ENCODE measurements at regions not wholly inside any gene's neighbourhood (a gene's known extent, or its start where the extent isn't known, plus 50 kb on each side); places are given as distances from the start of the nearest gene placed in this dataset.
"Not testable (repeated sequence)": the region's sequence is repeated elsewhere in the genome, so short reads cannot be mapped to it uniquely, and the experiment has no call there.

DNA sequence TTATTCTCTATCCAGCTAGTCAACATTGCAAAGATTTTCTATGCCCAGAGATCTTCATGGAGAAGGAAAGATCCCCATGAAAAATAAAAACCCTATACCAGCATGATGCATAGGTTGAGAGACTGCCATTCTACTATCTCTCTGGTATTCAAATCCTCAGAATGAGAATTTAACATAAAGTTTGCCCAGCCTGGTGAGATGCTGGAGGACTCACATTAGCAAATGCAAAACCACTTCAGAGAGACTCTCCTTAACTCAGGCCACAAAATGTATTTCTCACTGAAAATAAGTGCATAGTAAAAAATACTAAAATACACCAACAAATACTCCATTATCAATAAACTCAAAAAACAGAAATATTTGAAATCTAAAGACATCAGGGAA, 430.0 kb upstream of the RUNX1 start:
- no peak for FAIRE-seq

DNA sequence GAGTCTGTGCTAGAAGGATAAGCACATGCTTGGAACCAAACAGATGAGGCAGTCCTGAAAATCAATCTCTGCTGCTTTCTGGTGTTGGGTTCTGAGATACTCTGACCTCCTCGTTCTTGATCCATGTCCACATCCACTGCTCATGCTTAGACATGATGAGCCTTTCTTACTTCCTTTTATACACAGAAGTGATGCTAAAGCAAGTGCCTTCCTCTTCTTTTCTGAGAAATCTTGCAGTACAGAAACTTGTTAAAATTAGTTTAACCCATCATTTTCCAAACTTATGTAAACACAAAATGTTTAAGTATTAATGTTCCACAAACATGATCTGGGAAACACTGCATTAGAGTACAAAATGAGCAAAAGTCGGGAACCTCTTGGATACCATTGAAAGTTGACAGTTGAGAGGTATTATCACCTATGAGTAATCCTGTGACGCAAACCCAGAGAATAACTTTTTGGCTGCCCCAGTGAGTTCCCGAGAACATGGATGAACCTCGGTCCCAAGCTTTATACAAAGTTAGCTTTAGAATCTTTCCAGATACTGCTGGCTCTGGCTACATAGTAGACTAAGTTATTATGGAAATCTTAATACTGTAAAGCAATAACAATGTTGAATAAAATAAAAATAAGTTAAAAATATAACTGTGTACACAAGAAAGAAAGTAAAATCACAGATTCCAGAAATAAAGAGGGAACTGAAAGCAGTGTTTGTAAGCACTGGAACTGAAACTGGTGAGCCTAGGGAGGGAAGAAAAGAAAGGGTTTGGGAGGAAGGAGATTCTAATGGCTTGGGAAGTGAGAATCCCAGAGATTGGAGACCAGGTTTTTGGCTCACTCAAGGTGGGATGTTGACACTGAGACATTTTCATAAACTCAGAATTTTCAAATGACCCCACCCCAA, 429.3 kb upstream of the RUNX1 start:
- no peak for FAIRE-seq

DNA sequence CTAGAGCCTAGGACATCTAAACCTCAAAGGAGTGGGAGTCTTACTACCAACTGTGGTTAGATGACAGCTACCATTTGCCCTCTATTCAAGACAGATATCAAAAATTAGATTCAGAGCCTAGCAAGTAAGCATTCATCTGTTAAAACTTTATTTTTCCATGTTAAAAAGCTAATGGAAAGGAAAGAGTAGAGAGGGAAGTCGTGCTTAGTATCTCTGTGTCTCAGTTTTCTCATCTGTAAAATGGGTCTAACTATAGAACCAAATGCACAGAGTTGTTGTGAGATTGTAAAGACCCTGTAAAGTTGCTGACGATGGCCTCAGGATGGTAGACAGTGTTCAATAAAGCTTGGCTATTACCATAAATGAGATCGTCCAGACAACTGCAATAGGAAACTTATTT, 428.5 kb upstream of the RUNX1 start:
- FAIRE-seq: no peak

DNA sequence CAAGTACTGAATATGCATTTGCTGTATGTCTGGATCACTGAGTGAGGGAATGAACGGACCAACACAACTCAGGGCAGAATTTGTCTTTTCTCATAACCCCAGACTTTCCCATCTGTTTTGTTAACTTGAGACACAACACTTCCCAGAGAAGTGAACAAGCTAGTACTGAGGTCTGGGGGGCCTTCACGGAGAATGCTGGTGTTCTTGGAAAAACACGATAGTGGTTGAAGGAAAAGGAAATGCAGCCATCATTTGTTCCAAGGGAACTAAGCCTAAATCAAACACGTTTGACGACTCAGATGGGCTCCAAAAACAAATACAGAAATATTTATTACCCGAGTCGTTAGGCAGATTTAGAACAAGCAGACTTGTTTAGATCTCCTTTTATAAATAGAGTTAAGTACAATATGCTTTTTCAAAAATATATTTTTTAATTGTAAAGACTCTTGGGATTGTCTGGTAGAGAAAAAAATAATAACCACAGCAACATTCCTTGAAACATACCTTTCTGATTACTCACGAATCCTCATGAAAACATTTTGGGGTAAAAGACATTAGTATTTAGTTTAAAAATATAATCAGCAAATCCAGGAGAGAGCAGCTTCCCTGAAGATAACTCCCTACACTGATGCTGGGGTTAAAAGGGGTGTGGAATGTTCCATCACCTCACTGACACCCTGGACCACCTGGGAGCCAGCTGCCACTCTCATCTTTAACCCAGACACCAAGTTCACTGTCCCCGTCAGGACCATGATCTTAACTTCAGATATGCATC, 427.7 kb upstream of the RUNX1 start:
- no peak for FAIRE-seq

DNA sequence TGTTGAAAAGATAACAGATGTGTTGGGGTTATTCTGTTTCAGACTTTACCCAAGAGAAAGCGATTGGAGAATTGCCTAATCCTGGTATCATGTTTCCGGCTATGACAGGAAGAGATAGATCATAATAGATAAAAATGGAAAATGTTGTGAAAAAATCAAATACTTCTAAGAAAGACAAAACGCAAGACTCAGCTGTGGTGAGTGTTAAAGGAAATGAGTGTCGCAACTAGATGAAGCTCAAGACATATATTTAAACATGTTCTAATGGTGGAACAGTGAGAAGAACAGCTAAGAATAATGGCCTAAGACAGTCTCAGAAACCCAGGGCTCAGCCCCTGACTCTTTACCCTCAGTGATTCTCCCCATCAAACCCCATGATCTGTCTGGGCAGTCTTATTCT, 426.7 kb upstream of the RUNX1 start:
- FAIRE-seq: no peak

DNA sequence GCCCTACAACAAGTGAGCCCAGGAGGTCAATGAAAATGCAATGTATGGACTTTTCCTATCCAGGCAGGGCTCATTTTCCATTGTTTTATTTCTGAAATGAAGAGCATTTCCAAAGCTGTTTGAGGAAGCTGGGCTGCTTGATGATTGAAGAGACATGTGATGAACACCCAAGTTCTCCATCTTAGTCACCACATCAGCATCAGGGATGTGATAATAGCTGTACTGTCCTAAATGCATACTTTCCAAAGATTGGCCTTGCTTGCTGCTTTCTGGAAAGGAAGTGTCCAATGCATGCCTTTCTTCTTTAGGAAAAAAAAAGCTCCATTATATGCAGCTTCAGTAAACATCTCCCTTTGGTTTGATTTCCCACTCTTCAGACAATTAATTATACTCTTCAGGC, 425.9 kb upstream of the RUNX1 start:
- no peak for FAIRE-seq

DNA sequence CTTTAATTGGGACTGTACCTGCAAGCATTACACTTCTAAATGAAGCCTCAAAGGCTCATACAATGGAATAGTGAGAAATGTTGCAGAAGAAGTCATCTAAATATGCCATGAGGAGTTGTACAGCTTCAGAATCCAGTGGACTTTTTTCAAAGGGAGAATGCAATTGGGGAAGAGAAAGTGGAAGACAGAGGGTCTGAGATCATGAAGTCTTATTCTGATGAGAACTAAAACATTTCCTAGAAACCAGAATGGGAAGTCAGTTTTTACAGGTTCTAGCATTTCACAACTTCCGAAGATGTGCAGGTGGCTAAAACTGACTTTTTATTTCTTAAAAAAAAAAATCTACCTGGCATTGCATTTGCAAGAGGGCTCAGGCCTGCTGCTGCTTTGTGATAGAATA, 424.4 kb upstream of the RUNX1 start:
- no peak for FAIRE-seq

DNA sequence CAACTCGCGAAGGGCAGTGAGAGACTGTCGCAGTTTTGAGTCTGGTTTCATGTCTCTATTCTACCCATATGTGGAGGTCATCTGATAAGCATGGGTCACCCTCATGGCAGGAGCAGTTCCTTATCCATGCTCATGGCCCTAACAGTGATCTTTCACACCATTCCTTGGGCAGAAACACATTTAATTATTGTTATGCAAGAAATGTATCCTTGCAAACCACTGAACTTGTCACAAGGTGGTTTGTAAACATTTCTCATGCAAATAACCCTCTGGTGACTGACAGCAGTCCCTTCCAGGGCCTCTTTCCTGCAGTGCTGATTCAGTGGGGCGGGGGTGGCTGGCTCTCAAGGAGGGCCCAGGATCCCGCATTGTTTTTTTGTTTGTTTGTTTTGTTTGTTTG, 421.4 kb upstream of the RUNX1 start:
- no peak for FAIRE-seq

DNA sequence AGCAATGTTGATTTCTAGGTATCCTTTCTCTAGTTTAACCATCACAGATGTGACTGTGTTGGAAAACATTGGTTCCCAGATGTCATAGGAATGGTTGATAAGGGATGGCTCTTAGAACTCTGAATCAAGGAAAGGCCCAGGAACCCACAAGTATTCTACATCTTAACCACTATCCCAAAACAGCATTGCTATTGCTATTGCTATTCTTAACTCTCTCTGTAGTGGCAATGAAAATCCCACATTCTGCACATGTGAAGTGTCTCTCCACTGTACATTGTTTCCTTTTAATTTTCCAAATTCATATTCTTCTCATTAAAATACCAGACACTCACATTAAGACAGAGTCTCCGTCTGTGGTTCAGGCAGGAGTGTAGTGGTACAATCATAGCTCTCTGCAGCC, 420.4 kb upstream of the RUNX1 start:
- FAIRE-seq: no peak

DNA sequence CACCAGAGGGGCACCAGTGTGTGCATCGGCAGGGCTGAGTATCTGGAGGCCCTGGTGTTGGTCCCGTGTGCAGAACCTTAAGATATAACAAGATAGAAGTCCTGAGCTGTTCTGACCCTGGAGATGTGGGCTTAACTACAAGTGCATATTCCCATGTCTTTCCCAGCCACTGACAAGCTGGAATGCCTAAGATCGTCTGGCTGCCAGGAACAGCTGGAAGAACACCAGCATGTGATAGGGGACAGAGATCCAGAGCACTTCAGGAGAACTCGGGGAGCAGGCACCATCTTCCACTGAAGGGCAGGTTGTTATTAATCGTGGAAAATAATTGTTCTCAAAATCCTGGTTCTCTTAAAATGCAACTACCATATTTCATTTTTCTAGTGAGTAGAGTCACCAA, 419.9 kb upstream of the RUNX1 start:
- FAIRE-seq: no peak

DNA sequence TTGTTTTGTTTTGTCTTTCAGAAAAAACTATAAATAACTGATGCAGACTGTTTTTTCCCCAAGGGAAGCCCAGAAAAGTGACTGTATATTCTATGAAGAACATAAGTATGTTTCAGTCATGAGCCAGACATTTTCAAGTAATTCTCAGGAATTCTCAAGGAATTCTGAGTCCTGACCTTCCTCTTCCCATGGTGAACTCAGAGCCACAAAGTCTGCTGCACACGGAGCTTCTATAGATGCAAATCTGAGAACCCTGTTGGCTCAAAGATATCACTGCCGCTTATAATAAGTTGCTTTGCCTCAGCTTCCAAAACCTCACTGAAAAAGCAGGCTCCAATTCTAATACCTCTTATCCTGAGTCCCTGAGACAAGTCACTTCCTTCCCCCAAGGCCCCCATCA, 418.5 kb upstream of the RUNX1 start:
- no peak for FAIRE-seq

DNA sequence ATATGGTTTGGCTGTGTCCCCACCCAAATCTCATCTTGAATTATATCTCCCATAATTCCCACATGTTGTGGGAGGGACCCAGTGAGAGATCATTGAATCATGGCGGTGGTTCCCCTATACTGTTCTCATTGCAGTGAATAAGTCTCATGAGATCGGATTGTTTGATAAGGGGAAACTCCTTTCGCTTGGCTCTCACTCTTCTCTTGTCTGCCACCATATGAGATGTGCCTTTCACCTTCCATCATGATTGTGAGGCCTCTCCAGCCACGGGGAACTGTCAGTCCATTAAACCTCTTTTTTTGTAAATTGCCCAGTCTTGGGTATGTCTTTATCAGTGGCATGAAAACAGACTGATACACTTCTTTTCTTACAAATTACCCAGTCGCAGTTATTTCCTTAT, 417.6 kb upstream of the RUNX1 start:
- not testable (repeated sequence) for FAIRE-seq

DNA sequence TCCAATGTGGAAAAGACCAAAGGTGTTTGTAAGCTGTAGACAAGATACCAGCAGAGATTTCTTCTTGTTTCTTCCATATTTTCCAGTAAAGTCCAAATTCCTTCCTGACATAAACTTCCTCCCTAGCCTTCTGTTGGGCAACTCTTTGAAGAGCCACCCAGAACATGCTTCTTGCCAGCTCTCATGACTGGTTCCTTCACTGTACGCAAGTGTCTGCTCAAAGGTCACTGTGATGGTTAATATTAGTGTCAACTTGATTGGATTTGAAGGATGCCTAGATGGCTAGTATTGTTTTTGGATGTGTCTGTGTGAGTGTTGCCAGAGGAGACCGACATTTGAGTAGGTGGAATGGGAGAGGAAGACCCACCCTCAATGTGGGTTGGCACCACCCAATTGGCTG, 416.6 kb upstream of the RUNX1 start:
- no peak for FAIRE-seq

DNA sequence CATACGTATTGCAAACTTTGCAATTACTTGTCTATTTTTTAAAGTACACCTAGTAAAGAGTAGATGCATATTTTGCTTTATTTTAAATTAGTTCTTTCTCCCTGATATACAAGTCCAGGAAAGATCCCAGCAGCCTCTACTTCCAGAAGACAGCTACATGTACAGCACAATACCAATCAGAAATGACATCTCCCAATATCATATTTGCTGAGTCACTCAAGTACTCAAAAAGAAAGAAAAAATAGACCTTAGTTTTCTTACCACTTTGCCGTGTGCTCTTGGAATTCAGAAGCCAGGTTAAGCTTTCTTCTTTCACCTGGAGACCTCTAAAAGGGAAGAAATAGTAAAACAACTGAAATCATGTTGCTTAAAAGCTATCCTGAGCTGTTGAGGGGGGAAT, 412.6 kb upstream of the RUNX1 start:
- FAIRE-seq: no peak

DNA sequence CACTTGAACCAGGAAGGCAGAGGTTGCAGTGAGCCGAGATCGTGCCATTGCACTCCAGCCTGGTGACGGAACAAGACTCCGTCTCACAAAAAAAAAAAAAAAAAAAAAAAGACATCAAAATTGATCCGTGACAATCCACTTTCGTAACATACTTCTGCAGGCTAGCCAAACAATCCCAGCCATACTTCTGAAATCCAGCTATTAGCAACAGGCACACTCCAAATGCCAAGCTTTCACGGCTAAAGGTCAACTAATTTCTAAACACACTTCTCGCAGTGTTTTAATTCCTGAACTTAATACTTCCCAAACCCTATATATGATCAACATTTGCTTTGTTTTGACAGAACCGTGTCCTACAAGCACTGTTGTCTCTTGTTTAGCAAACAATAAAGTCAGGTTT, 411.3 kb upstream of the RUNX1 start:
- no peak for FAIRE-seq

DNA sequence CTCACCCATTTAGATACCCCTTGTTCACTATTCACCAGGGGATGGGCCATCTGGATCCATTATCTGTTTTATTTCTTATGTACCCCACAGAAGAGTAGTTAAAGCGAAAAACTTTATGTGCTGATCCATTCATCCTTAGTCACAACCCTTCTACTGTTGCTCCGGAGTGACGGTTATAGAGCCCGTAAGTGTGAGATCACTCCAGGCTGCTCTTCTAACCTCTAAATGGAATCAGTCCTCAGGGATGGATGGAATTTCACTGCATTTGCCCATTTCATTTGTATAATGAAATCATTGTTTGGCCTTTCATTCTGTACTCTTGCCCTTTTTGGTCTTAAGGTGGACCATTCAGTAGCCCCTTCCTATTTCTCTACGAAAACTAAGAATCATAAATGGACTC, 409.3 kb upstream of the RUNX1 start:
- no peak for FAIRE-seq

DNA sequence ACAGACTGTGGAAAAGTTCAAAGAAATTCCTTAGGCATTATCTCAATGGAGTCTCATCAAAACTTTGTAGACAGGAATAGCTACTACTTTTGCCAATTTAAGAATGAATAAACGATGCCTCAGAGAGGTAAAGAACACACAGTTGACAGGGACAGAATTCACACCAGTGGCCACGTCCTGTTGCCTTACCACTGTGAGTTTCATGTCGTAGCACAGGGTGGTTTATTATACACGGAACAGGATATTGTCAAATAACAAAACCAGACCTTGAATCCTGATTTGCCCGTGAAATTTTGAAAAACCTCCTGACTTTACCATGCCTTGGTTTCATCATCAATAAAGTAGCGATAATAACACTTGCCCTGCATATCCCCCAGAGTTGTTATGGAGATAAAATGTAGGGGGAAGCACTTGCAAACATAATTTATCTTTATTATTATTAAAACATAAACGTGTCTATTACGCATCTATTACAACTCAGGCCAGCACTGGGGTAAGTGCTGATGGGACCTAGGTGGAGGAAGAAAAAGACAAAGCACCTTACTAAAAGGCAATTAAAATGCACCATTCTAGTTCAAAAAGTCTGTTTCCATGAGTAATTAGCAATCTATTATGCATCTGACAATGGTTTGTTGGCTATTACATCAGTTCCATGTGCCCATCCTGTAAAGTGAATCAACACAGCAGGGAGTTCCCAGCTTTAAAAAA, 408.1 kb upstream of the RUNX1 start:
- FAIRE-seq: no peak

DNA sequence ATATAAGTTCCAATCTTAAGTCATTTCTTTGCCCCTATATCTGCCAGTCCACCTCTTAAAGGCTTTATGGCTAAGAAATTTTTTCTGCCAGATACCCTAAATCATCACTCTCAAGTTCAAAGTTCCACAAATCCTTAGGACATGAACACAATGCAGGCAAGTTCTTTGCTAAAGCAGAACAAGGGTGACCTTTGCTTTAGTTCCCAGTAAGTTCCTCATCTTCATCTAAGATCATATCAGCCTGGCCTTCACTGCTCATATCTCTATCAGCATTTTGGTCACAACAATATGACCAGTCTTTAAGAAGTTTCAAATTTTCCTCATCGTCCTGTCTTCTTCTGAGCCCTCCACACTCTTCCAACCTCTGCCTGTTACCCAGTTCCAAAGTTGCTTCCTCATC, 402.2 kb upstream of the RUNX1 start:
- no peak for FAIRE-seq

DNA sequence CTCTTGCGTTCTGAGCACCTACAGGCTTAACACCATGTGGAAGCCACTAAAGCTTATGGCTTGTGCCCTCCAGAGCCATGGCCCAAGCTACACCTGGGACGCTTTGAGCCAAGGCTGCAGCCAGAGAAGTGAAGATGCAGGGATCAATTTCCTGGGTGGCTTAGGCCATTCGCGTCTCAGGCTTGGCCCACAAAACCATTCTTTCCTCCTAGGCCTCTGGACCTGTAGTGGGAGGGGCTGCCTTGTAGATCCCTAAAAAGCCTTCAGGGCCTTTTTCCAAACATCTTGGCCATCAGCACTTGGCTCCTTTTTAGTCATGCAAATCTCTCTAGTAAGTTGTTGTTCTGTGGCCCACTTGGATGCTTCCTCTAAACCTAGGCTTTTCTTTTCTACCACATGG, 401.7 kb upstream of the RUNX1 start:
- no peak for FAIRE-seq

DNA sequence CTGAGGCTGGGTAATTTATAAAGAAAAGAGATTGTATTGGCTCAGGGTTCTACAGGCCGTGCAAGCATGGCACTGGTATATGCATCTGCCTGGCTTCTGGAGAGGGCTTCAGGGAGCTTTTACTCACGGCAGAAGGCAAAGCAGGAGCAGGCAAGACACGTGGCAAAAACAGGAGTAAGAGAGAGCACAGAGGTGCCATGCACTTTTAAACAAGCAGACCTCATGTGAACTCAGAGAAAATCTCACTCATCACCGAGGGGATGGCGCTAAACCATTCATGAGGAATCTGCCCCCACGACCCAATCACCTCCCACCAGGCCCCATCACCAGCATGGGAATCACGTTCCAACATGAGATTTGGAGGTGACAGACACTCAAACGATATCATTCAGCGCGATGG, 400.7 kb upstream of the RUNX1 start:
- FAIRE-seq: no peak

DNA sequence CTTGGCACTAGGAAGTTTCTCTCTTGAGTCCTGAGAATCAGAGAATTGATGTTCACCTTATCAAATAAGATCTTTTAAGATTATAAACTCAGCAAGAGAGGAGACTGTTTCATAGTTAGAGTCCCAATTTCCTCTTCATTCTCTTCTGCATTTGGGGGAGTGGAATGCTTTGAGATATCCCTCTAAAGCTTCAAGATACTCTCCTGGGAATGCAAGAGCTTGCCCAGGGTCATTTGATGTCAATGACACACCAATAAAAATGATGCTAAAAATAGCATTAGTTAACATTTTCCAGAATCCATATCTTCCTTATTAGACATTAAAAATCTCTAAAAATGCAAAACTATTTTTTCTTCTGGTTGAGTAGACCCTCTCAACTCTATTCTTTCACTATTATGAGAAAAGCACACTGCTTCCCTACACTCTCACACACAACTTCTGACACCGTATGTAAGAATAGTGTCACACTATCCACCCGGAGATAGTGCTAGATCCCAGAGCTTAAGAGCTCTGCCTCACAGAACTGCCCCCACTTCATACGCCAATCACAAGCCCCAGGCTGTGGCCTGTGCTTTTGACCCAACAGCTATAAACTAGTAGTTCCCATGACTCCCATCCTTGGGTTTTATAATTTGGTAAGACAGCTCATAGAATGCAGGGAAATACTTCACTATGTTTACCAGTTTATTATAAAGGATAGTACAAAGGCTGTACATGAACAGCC, 399.9 kb upstream of the RUNX1 start:
- FAIRE-seq: no peak

DNA sequence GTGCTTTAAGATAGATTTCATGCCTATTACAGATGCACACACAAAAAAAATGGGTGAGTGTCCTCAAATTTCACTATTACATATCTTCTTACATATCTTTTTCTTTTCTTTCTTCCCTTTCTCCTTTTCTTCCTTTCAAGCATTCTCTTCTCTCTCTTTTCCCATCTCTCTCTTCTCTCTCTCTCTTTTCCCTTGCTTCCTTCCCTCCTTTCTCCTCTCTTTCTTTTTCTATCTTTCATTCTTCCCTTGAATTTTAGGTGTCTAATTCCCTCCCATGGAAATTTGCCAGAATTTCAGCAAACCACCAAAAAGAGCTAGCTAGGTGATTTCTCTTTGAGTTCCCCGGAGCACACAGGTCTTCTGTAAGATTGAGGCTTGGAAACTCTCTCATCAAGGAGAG, 395.3 kb upstream of the RUNX1 start:
- no peak for FAIRE-seq

Data from TTC549 (cell line).